HG02852 (cell line): ENCODE measurements at regions not wholly inside any gene's neighbourhood (a gene's known extent, or its start where the extent isn't known, plus 50 kb on each side); places are given as distances from the start of the nearest gene placed in this dataset.

Source experiments
- ATAC-seq: cut with Tn5 transposase; IDR thresholded peaks from one replicate; pipeline ENCODE4 v1.9.1; 2021; ENCODE audit warnings: mild to moderate bottlenecking, moderate library complexity; ENCODE audit not compliant: unreplicated experiment

DNA sequence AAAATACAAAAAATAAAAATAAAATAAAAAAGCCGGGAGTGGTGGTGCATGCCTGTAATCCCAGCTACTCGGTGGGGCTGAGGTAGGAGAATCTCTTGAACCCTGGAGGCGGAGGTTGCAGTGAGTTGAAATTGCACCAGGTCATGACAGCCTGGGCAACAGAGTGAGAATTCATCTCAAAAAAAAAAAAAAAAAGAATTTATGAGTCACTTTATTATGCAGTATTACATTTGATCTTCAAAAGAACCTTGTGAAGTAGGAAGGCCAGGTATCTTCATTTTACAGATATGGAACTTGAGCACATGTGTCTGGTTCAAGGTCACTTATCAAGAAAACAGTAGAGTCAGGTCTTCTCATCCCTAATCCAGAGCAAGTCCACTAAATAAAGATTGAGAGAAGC is 459.4 kb upstream of the HNRNPA3 start:
- no peak for ATAC-seq

GRCh38 chr2:176753752-176754474 is 458.7 kb upstream of the HNRNPA3 start:
- ATAC-seq = no peak

- no peak for ATAC-seq
These were observed 457.0 kb upstream of the HNRNPA3 start for GRCh38 chr2:176755537-176756135.

DNA sequence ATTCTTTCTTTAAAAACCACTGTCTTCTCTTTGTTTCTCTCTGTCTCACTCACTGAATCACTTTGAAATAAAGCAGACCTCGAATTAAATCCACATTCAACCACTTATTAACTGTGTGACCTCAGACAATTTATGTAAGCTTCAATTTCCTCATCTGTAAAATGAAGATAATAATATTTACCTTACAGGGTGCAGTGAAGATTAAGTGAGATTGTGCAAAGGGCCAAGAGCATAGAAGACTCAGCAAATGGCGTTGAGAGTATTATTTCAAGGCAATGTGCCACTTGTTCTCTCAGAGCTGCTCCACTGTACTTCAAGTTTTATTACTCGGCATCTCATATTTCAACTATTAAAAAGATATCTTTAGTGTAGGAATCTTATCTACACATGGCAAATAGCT is 454.2 kb upstream of the HNRNPA3 start:
- no peak for ATAC-seq

- ATAC-seq = no peak
These were observed 452.2 kb upstream of the HNRNPA3 start for GRCh38 chr2:176760439-176760838.

GRCh38 chr2:176763130-176763529 is 449.5 kb upstream of the HNRNPA3 start:
- no peak for ATAC-seq

- peak; percentile 57 for ATAC-seq
These were observed 448.7 kb upstream of the HNRNPA3 start for GRCh38 chr2:176763851-176764404.

GRCh38 chr2:176764921-176765320 is 447.7 kb upstream of the HNRNPA3 start:
- no peak for ATAC-seq

GRCh38 chr2:176766005-176766404 is 446.6 kb upstream of the HNRNPA3 start:
- ATAC-seq = no peak

DNA sequence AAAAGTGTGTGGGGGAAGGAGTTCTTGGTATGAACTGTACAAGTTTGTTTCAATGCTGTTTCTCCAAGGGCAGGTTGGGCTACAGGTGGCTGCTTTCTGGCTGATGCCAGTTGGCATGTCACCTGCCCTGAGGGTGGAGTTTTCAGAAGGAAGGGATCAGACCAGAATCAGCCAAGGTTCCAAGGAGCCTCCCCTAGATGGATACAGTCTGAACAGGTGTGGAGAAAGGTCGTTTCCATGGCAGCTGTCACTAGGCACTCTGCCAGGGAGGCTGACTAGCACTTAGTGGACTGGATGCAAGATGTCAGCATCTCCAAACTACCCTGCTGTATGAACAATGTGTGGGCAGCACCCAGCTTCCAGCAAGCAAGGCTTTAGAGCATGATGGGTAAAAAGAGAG is 444.4 kb upstream of the HNRNPA3 start:
- no peak for ATAC-seq

- no peak for ATAC-seq
These were observed 443.6 kb upstream of the HNRNPA3 start for GRCh38 chr2:176769021-176769420.

DNA sequence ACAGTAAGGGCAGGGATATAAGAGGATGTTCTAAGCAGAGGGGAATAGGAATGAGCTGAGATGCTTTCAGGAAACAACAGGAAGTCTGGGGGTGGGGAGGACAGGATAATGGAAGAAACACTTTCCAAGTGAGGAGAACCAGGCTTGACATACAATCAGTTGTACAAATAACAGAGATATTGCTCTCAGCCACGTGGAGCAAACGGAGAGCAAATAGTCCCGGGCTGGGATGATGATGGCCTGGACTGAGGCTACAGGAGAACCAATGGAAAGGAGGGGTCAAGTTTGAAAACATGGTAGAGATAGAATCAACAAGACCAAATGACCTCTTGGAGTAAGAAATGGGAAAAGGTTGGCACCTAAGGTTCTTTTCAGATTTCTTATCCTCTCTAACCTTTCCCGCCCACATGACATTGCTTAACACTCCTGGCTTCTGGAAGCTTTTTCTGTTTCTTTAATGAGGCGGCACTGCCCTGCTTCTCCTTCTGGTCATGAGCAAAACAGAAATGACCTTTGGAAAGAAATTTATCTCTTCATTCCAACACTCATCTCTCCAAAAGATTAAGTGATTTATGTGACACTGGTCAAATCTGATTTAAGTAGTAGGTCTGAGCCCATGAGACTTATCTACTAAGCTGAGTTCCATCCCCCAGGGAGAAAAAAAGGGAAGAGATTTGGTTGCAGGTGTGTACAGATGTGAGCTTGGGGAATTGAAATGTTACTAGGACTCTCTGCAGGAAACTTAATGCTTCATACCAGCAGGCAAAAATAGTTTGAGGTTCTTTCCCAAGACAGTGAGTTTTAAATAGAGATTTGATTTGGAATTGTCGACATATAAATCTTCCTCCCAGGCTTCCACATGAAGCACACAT is 442.9 kb upstream of the HNRNPA3 start:
- ATAC-seq = no peak

DNA sequence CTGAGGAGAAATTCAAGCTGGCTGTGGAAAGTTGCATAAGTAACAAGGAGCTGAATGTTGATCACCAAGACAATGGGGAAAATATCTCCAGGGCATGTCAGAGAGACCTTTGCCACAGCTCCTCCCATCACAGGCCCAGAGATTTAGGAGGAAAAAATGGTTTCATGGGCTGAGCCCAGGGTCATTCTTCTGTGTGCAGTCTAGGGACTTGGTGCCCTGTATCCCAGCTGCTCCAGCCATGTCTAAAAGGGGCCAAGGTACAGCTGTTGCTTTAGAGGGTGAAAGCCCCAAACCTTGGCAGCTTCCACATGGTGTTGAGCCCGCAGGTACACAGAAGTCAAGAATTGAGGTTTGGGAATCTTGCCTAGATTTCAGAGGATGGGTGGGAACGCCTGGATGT is 439.8 kb upstream of the HNRNPA3 start:
- no peak for ATAC-seq

DNA sequence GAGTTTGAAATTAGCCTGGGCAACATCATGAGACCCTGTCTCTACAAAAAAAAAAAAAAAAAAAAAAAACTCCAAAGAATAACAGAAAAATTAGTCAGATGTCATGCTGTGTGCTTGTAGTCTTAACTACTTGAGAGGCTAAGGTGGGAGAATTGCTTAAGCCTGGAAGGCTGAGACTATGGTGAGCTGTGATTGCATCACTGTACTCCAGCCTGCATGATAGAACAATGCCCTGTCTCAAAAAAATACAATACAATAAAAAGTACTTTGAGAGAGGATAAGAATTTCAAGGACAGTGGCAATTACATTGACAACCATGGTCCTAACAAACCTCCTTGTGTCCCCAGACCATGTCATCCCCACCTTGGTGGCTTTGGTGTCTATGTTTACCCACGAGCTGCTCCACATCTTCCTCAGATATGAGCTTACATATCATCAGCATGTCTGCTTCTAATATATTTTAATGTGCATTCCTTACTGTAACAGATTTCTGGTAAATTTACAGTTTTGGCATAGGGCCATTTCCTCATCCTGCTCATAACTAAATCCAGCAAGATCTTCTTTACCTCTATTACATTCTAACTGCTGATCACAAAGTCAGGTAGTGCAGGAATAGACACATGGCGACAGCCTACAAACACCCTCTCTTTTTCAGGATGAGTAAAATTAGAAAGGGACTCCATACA is 437.7 kb upstream of the HNRNPA3 start:
- ATAC-seq = no peak

- ATAC-seq = no peak
These were observed 435.3 kb upstream of the HNRNPA3 start for GRCh38 chr2:176777262-176777661.

GRCh38 chr2:176779917-176780316 is 432.7 kb upstream of the HNRNPA3 start:
- ATAC-seq = no peak

- no peak for ATAC-seq
These were observed 432.2 kb upstream of the HNRNPA3 start for GRCh38 chr2:176780348-176780747.

GRCh38 chr2:176781570-176782217 is 430.9 kb upstream of the HNRNPA3 start:
- no peak for ATAC-seq

- no peak for ATAC-seq
These were observed 427.9 kb upstream of the HNRNPA3 start for GRCh38 chr2:176784633-176785200.

GRCh38 chr2:176789751-176790150 is 422.8 kb upstream of the HNRNPA3 start:
- no peak for ATAC-seq
